ENCODE measurements at regions not wholly inside any gene's neighbourhood (a gene's known extent, or its start where the extent isn't known, plus 50 kb on each side); places are given as distances from the start of the nearest gene placed in this dataset.
"Not testable (repeated sequence)": the region's sequence is repeated elsewhere in the genome, so short reads cannot be mapped to it uniquely, and the experiment has no call there.

DNA sequence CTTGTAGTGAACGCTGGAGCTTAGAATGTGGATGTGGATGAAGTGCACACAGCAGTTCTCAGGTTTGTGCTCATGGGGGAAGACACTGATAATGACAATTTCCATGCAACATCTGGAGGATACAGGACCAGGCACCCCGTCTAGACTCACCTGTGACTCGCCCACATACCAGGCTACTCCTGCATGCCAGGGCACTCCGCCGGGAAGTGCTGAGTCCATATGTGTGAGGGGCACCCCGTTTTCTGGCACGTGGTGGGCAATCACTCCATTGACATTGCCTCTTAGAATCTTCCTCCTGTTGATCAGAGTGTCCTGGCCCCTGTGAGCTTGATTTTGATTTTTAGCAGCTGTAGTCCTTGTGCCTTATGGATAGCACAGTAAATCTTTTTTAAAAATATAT is 90.9 kb upstream of the LRPAP1 start:
- no TSS peak for BruUV-seq (replicated peaks)
- H3K36me3 ChIP-seq (replicated peaks in 1 of 2; ENCODE audit: control insufficient read depth in 1 of 2, insufficient read depth in 2 of 2, low read length in 2 of 2), result no peaks in the 10 kb centered on the region
- no peaks in the 10 kb centered on the region for H4K20me1 ChIP-seq (ENCODE audit: insufficient read depth, low read length)
- POLR2A ChIA-PET, result no interaction called here
- H3K4me1 ChIP-seq (ENCODE audit: insufficient read depth, low read length), result no peaks in the 10 kb centered on the region
- no peak overlapping the region for H3K27ac ChIP-seq (ENCODE audit: extremely low read length, insufficient read depth, low read length)
- ATAC-seq (no peak), FAIRE-seq (no peak), DNase-seq (ENCODE audit: low spot score) (no peak)
- WGBS (ENCODE audit: low lambda C conversion rate), result 32% methylated on average over 2 of the region's 7 CpGs
- peaks cover 1 to 16% of the 10 kb centered on the region in 2 experiments; a peak in 2 of 5 replicates for H3K27me3 ChIP-seq (ENCODE audit: control insufficient read depth in 1 of 2, insufficient read depth in 2 of 2, low read length in 2 of 2)
- intact Hi-C loops (cut with micrococcal nuclease; ENCODE audit: unreplicated experiment) (no loop called here), in situ Hi-C loops (cut with HindIII; ENCODE audit: extremely low pct_ligation_motif_present, low pct_unique_long_range_greater_than_20kb) (no loop called here)
- TF ChIP-seq RORA (CRISPR knock-in tag; IDR thresholded peaks at IDR 0.05) (no peak), NCOA5 (CRISPR knock-in tag; IDR thresholded peaks at IDR 0.05) (no peak), NONO (IDR thresholded peaks at IDR 0.05) (no peak), NONO (CRISPR knock-in tag; conservative IDR thresholded peaks at IDR 0.05) (no peak), ZNF180 (CRISPR knock-in tag; IDR thresholded peaks at IDR 0.05; ENCODE audit: borderline replicate concordance, low read depth) (no peak), TBX2 (CRISPR knock-in tag; IDR thresholded peaks at IDR 0.05; ENCODE audit: borderline replicate concordance) (no peak), FOSL1 (CRISPR knock-in tag; IDR thresholded peaks at IDR 0.05; ENCODE audit: borderline replicate concordance) (no peak), ZNF850 (CRISPR knock-in tag; conservative IDR thresholded peaks at IDR 0.05) (no peak), ZNF317 (CRISPR knock-in tag; IDR thresholded peaks at IDR 0.05) (no peak), JARID2 (CRISPR knock-in tag; IDR thresholded peaks at IDR 0.05; ENCODE audit: insufficient replicate concordance) (no peak), ZMYM3 (CRISPR knock-in tag; IDR thresholded peaks at IDR 0.05) (no peak), ZNF451 (CRISPR knock-in tag; IDR thresholded peaks at IDR 0.05) (no peak), ZNF234 (CRISPR knock-in tag; conservative IDR thresholded peaks at IDR 0.05) (no peak), TRIM24 (CRISPR knock-in tag; IDR thresholded peaks at IDR 0.05) (no peak), ZNF792 (CRISPR knock-in tag; IDR thresholded peaks at IDR 0.05) (no peak), ZNF343 (CRISPR knock-in tag; IDR thresholded peaks at IDR 0.05) (no peak), SP140L (CRISPR knock-in tag; IDR thresholded peaks at IDR 0.05; ENCODE audit: borderline replicate concordance) (no peak), ZNF616 (CRISPR knock-in tag; IDR thresholded peaks at IDR 0.05; ENCODE audit: low read depth) (no peak), ZNF30 (CRISPR knock-in tag; IDR thresholded peaks at IDR 0.05) (no peak)
- TF ChIP-seq, protein P1, sequence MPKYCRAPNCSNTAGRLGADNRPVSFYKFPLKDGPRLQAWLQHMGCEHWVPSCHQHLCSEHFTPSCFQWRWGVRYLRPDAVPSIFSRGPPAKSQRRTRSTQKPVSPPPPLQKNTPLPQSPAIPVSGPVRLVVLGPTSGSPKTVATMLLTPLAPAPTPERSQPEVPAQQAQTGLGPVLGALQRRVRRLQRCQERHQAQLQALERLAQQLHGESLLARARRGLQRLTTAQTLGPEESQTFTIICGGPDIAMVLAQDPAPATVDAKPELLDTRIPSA (CRISPR knock-in tag; IDR thresholded peaks at IDR 0.05; ENCODE audit: borderline replicate concordance), result no peak
- TF ChIP-seq, protein P2, sequence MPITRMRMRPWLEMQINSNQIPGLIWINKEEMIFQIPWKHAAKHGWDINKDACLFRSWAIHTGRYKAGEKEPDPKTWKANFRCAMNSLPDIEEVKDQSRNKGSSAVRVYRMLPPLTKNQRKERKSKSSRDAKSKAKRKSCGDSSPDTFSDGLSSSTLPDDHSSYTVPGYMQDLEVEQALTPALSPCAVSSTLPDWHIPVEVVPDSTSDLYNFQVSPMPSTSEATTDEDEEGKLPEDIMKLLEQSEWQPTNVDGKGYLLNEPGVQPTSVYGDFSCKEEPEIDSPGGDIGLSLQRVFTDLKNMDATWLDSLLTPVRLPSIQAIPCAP (CRISPR knock-in tag; IDR thresholded peaks at IDR 0.05; ENCODE audit: low read depth), result no peak
- no peak overlapping the region for H3K4me2 ChIP-seq (ENCODE audit: low read depth, low read length)
- no peak overlapping the region for H3K4me3 ChIP-seq (replicated peaks in 1 of 3; ENCODE audit: insufficient read depth in 1 of 3, low read depth in 2 of 3, low read length in 3 of 3)
- no peak overlapping the region for H3K9ac ChIP-seq (ENCODE audit: insufficient read depth, low read depth, low read length)
- no peaks in the 10 kb centered on the region for H3K9me3 ChIP-seq (ENCODE audit: low read length)
- no peaks in the 10 kb centered on the region for H3K79me2 ChIP-seq (ENCODE audit: insufficient read depth, low read length)
- no peak overlapping the region for H2AFZ ChIP-seq (ENCODE audit: low read length)
- CTCF ChIA-PET (ENCODE audit: low intra/inter-chr PET ratio, low total read pairs), result no interaction called here

DNA sequence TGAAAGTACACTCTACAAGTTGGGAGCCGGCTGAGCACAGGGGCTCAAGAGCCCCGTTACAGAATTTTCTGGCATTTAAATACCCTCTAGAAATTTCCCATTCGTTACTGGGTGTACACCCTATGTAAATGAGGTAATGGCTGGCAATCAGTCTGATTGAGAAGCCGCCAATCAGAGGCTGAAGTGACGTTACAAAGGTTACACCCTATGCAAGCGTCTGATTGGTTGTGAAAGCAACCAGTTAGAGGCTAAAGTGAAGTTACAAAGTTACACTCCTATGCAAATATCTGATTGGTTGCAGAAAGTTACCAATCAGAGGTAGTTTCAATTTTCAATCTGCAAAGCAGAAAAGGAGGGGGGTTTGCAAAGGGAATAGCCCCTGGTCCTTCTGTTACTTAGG is 88.1 kb upstream of the LRPAP1 start:
- H3K36me3 ChIP-seq (replicated peaks in 1 of 2; ENCODE audit: control insufficient read depth in 1 of 2, insufficient read depth in 2 of 2, low read length in 2 of 2); H3K4me1 ChIP-seq (ENCODE audit: insufficient read depth, low read length); H4K20me1 ChIP-seq (ENCODE audit: insufficient read depth, low read length); DNase-seq (ENCODE audit: low spot score); H3K9me3 ChIP-seq (ENCODE audit: low read length); BruUV-seq (replicated peaks); ATAC-seq; in situ Hi-C loops (cut with HindIII; ENCODE audit: extremely low pct_ligation_motif_present, low pct_unique_long_range_greater_than_20kb); H3K27ac ChIP-seq (ENCODE audit: extremely low read length, insufficient read depth, low read length); H3K4me3 ChIP-seq (replicated peaks in 1 of 3; ENCODE audit: insufficient read depth in 1 of 3, low read depth in 2 of 3, low read length in 3 of 3); H3K79me2 ChIP-seq (ENCODE audit: insufficient read depth, low read length); CTCF ChIA-PET (ENCODE audit: low intra/inter-chr PET ratio, low total read pairs); H3K27me3 ChIP-seq (ENCODE audit: control insufficient read depth in 1 of 2, insufficient read depth in 2 of 2, low read length in 2 of 2); H3K9ac ChIP-seq (ENCODE audit: insufficient read depth, low read depth, low read length); H2AFZ ChIP-seq (ENCODE audit: low read length); intact Hi-C loops (cut with micrococcal nuclease; ENCODE audit: unreplicated experiment); FAIRE-seq: not testable (repeated sequence)
- POLR2A ChIA-PET, result interaction anchor here (0.6 kb wide), 1 partner anchor 15 kb away, joined by 4 read pairs; no protein-coding TSS in a partner anchor
- peak overlapping the region; percentile 3; the same call in 1 of the 2 replicates for H3K4me2 ChIP-seq (ENCODE audit: low read depth, low read length)
- 15% methylated on average over 6 of the region's 6 CpGs for WGBS (ENCODE audit: low lambda C conversion rate)
